Kidney epithelial cell (primary cell): ENCODE measurements at regions not wholly inside any gene's neighbourhood (a gene's known extent, or its start where the extent isn't known, plus 50 kb on each side); places are given as distances from the start of the nearest gene placed in this dataset.

Experiments
- DNase-seq: peaks from one replicate; pipeline ENCODE4 v3.0.0-alpha.2; 2010; ENCODE audit warnings: low read depth
- H3K27me3 ChIP-seq: 2 replicates; pipeline ENCODE4 v1.6.0; 2011; ENCODE audit warnings: low read length; ENCODE audit not compliant: control insufficient read depth, insufficient read depth
- H3K36me3 ChIP-seq: 2 replicates; pipeline ENCODE4 v1.5.1; 2011; ENCODE audit warnings: low read length; ENCODE audit not compliant: control insufficient read depth, insufficient read depth
- H3K4me3 ChIP-seq: 2 replicates; pipeline ENCODE4 v1.5.1; 2011; ENCODE audit warnings: low read depth, mild to moderate bottlenecking, control low read depth, low read length
- CTCF ChIP-seq: IDR thresholded peaks from 2 replicates; pipeline ENCODE4 v1.5.1; 2011; ENCODE audit warnings: mild to moderate bottlenecking, moderate library complexity, low read length, control low read depth, inconsistent platforms; ENCODE audit not compliant: insufficient read depth, poor library complexity, severe bottlenecking

GRCh38 chr14:94689218-94689984 lies 77.2 kb downstream of the SERPINA3 start:
- peak; percentile 82 for TF ChIP-seq CTCF
- H3K27me3 ChIP-seq, result peaks cover 10% of the 10 kb centered on the region
- no peak overlapping the region for H3K4me3 ChIP-seq
- DNase-seq, result no peak
- H3K36me3 ChIP-seq, result no peaks in the 10 kb centered on the region

GRCh38 chr14:94686511-94687160 lies 74.4 kb downstream of the SERPINA3 start:
- Histone ChIP-seq H3K36me3 (no peaks in the 10 kb centered on the region), H3K27me3 (peaks cover 10% of the 10 kb centered on the region), H3K4me3 (no peak overlapping the region)
- no peak for DNase-seq
- TF ChIP-seq CTCF, result no peak

- DNase-seq, result no peak
- Histone ChIP-seq H3K4me3 (no peak overlapping the region), H3K36me3 (no peaks in the 10 kb centered on the region), H3K27me3 (peaks cover 7% of the 10 kb centered on the region)
- no peak for TF ChIP-seq CTCF
Measured at GRCh38 chr14:94685681-94686485, 73.7 kb downstream of the SERPINA3 start.

- Histone ChIP-seq H3K4me3 (no peak overlapping the region), H3K27me3 (peaks cover 5% of the 10 kb centered on the region), H3K36me3 (no peaks in the 10 kb centered on the region)
- DNase-seq, result no peak
- TF ChIP-seq CTCF, result no peak
Measured at GRCh38 chr14:94685166-94685581, 73.0 kb downstream of the SERPINA3 start.

- TF ChIP-seq CTCF, result no peak
- DNase-seq, result no peak
- peaks cover 2% of the 10 kb centered on the region for H3K27me3 ChIP-seq
- no peaks in the 10 kb centered on the region for H3K36me3 ChIP-seq
- H3K4me3 ChIP-seq, result no peak overlapping the region
Measured at GRCh38 chr14:94682736-94683135, 70.5 kb downstream of the SERPINA3 start.
